Fibroblast of mammary gland (primary cell): ENCODE measurements at regions not wholly inside any gene's neighbourhood (a gene's known extent, or its start where the extent isn't known, plus 50 kb on each side); places are given as distances from the start of the nearest gene placed in this dataset.

Experiments used
- DNase-seq: peaks from one replicate; pipeline ENCODE4 v3.0.0-alpha.2; 2010; ENCODE audit warnings: low read depth
- H3K4me3 ChIP-seq: 2 replicates; pipeline ENCODE4 v1.5.1; 2011; ENCODE audit warnings: low read depth, mild to moderate bottlenecking, low read length, moderate library complexity; ENCODE audit not compliant: control insufficient read depth
- TF ChIP-seq, protein P1 (sequence below): conservative IDR thresholded peaks from 2 replicates; pipeline ENCODE4 v1.5.1; 2011; ENCODE audit warnings: low read depth, low read length, inconsistent platforms; ENCODE audit not compliant: control insufficient read depth, insufficient read depth

DNA sequence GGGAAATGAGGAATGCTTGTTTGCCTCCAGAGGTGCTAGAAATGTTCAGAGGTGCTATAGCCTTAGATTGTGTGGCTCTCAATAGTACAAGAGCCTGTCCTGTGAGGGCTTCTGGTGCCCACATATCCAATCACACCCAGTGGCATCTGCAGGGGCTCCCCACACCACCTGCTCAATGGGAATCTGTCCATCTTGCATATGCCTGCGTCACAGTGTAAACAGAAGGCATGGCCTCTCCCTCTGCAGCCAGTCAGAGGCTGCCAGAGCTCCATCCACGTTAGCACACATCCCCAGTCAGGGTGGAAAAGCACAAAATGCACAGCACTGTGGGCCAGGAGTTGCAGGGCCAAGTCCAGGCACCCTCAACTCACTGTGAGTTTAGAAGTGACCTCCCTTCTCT, 113.6 kb upstream of the GRIK3 start:
- TF ChIP-seq, protein P1, sequence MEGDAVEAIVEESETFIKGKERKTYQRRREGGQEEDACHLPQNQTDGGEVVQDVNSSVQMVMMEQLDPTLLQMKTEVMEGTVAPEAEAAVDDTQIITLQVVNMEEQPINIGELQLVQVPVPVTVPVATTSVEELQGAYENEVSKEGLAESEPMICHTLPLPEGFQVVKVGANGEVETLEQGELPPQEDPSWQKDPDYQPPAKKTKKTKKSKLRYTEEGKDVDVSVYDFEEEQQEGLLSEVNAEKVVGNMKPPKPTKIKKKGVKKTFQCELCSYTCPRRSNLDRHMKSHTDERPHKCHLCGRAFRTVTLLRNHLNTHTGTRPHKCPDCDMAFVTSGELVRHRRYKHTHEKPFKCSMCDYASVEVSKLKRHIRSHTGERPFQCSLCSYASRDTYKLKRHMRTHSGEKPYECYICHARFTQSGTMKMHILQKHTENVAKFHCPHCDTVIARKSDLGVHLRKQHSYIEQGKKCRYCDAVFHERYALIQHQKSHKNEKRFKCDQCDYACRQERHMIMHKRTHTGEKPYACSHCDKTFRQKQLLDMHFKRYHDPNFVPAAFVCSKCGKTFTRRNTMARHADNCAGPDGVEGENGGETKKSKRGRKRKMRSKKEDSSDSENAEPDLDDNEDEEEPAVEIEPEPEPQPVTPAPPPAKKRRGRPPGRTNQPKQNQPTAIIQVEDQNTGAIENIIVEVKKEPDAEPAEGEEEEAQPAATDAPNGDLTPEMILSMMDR = no peak
- H3K4me3 ChIP-seq = no peak overlapping the region
- no peak for DNase-seq

DNA sequence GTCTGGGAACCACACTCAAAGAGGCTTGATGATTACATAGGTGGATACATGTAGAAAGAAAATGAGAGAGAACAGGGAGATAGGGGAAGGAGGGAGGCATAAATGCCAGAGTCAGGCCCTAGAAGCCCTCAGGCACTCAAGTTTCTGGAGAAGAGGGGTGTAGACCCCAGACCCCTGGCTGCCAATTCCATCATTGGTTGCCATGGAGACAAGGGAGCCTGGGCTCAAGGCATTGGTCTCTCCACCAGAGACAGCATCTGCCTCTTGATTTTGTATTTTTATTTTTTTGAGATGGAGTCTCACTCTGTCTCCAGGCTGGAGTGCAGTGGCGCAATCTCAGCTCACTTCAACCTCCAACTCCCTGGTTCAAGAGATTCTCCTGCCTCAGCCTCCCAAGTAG, 114.3 kb upstream of the GRIK3 start:
- no peak overlapping the region for H3K4me3 ChIP-seq
- DNase-seq = no peak
- TF ChIP-seq, protein P1 = no peak

GRCh38 chr1:37149296-37149695, 115.0 kb upstream of the GRIK3 start:
- TF ChIP-seq, protein P1 = no peak
- DNase-seq = no peak
- H3K4me3 ChIP-seq = no peak overlapping the region

DNA sequence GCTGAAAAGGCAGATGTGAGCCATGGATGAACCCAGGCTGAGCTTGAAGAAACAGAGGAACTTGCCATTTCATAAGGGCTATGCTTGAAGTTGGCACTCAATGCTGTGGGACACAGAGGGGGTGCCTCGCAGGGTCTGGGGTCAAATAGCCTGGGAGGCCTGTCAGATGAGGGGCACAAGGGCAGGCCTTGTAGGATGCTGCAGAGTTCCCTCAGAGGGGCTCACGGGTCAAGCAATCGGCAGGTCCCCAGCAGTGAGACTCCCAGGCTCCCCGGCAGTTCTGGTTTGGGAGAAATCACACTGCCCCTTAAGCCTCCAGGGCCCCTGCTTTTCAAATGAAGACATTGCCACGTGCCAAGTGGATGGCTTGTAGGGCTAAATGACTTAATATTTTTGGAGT, 116.7 kb upstream of the GRIK3 start:
- TF ChIP-seq, protein P1 = no peak
- no peak for DNase-seq
- no peak overlapping the region for H3K4me3 ChIP-seq

DNA sequence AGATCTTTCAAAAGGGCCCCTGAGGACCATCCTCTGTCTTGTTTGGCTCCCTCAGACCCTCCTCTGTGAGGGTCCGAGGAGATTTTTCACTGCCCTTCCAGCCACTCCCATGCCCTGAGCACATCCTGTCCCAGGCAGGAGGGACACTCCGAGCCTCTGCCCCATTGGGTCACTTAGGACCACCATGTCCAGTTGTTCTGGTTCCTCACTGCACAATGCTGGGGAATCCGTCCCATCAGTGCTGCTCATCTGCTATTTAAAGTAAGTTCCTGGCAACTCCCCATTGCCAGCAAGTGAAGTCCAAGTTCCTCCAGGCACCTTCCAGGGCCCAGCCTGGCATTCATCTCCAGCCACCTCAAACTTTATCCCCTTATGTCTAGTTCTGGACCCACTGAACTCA, 117.5 kb upstream of the GRIK3 start:
- TF ChIP-seq, protein P1 = no peak
- DNase-seq = no peak
- H3K4me3 ChIP-seq = no peak overlapping the region

DNA sequence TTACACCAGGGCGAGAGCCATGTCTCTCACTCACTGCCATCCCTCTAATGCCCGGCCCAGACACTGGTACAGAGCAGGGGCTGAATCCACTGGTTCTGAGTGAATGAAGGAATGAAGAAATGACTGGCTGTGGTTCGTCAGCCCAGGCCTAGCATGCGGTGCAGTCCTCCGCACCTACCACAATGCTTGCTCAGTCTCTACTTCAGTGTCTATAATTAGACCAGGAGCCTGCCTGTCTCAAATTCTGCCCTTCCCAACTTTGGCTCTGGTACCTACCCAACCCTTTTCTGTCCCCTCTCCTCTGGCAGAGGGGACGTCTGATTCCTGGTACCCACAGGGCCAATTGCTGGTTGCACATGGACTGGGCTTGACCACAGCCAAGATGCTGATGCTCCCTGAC, 118.2 kb upstream of the GRIK3 start:
- H3K4me3 ChIP-seq = no peak overlapping the region
- TF ChIP-seq, protein P1 = no peak
- no peak for DNase-seq
